Hepatocyte (in vitro differentiated cells): ENCODE measurements at regions not wholly inside any gene's neighbourhood (a gene's known extent, or its start where the extent isn't known, plus 50 kb on each side); places are given as distances from the start of the nearest gene placed in this dataset.

Experiments used
- CTCF ChIP-seq: fragments of 200-600 bp; sonication (generic); IDR thresholded peaks from 2 replicates; pipeline ENCODE4 v1.5.1; 2016; ENCODE audit warnings: antibody characterized with exemption, mild to moderate bottlenecking; ENCODE audit not compliant: poor library complexity
- EZH2 ChIP-seq: fragments of 200-600 bp; sonication (generic); IDR thresholded peaks from 2 replicates; pipeline ENCODE4 v1.6.1; 2016; ENCODE audit warnings: antibody characterized with exemption, mild to moderate bottlenecking, borderline replicate concordance
- EZH2phosphoT487 ChIP-seq: fragments of 200-600 bp; sonication (generic); IDR thresholded peaks from one replicate; pipeline ENCODE4 v1.6.1; 2018; ENCODE audit warnings: antibody characterized with exemption, mild to moderate bottlenecking, low read depth, moderate library complexity; ENCODE audit not compliant: unreplicated experiment, severe bottlenecking

GRCh38 chr15:95451938-95452337 is 878.6 kb upstream of the NR2F2 start:
- TF ChIP-seq CTCF, result no peak
- TF ChIP-seq EZH2, result no peak
- no peak for TF ChIP-seq EZH2phosphoT487
